ENCODE measurements at regions not wholly inside any gene's neighbourhood (a gene's known extent, or its start where the extent isn't known, plus 50 kb on each side); places are given as distances from the start of the nearest gene placed in this dataset.

- no peak for DNase-seq
- intact Hi-C loops (cut with DNase I, micrococcal nuclease) = no loop called here
- no peak for ATAC-seq
Measured at GRCh38 chr2:120620025-120620793, 115.5 kb upstream of the GLI2 start.

GRCh38 chr2:120622159-120622869, 113.4 kb upstream of the GLI2 start:
- intact Hi-C loops (cut with DNase I, micrococcal nuclease) = no loop called here
- ATAC-seq = no peak
- DNase-seq = no peak

GRCh38 chr2:120622886-120623753, 112.5 kb upstream of the GLI2 start:
- intact Hi-C loops (cut with DNase I, micrococcal nuclease) = no loop called here
- ATAC-seq (no peak), DNase-seq (no peak)

GRCh38 chr2:120624061-120624737, 111.5 kb upstream of the GLI2 start:
- intact Hi-C loops (cut with DNase I, micrococcal nuclease) = no loop called here
- ATAC-seq = no peak
- DNase-seq = no peak

- ATAC-seq = no peak
Measured at GRCh38 chr2:120624738-120625446, 110.8 kb upstream of the GLI2 start.

GRCh38 chr2:120625865-120626560, 109.7 kb upstream of the GLI2 start:
- peak; percentile 80 for ATAC-seq
- DNase-seq = peak in 1 of 2 donors; percentile 15
- intact Hi-C loops (cut with DNase I, micrococcal nuclease) = no loop called here

More at GRCh38 chr2:120624738-120625446, 110.8 kb upstream of the GLI2 start:
- intact Hi-C loops (cut with DNase I, micrococcal nuclease) = no loop called here
- no peak for DNase-seq

- DNase-seq (no peak), ATAC-seq (no peak)
- intact Hi-C loops (cut with DNase I, micrococcal nuclease) = no loop called here
Measured at GRCh38 chr2:120626566-120626965, 109.1 kb upstream of the GLI2 start.

- DNase-seq (no peak), ATAC-seq (no peak)
- intact Hi-C loops (cut with DNase I, micrococcal nuclease) = no loop called here
Measured at GRCh38 chr2:120628248-120628647, 107.4 kb upstream of the GLI2 start.

- no peak for ATAC-seq
- no peak for DNase-seq
- intact Hi-C loops (cut with DNase I, micrococcal nuclease) = no loop called here
Measured at GRCh38 chr2:120629241-120629895, 106.3 kb upstream of the GLI2 start.

- ATAC-seq (peak; percentile 71), DNase-seq (no peak)
- intact Hi-C loops (cut with DNase I, micrococcal nuclease) = no loop called here
Measured at GRCh38 chr2:120630031-120630701, 105.5 kb upstream of the GLI2 start.

GRCh38 chr2:120631236-120631635, 104.4 kb upstream of the GLI2 start:
- ATAC-seq (no peak), DNase-seq (no peak)
- intact Hi-C loops (cut with DNase I, micrococcal nuclease) = no loop called here

GRCh38 chr2:120631724-120632123, 103.9 kb upstream of the GLI2 start:
- no peak for ATAC-seq
- intact Hi-C loops (cut with DNase I, micrococcal nuclease) = no loop called here
- no peak for DNase-seq

GRCh38 chr2:120632796-120633646, 102.6 kb upstream of the GLI2 start:
- DNase-seq (no peak), ATAC-seq (no peak)
- intact Hi-C loops (cut with DNase I, micrococcal nuclease) = no loop called here

- no peak for ATAC-seq
- DNase-seq = no peak
- intact Hi-C loops (cut with DNase I, micrococcal nuclease) = no loop called here
Measured at GRCh38 chr2:120634533-120634932, 101.1 kb upstream of the GLI2 start.

- DNase-seq (no peak), ATAC-seq (no peak)
- intact Hi-C loops (cut with DNase I, micrococcal nuclease) = no loop called here
Measured at GRCh38 chr2:120635146-120635545, 100.5 kb upstream of the GLI2 start.

- intact Hi-C loops (cut with DNase I, micrococcal nuclease) = no loop called here
Measured at GRCh38 chr2:120637847-120638246, 97.8 kb upstream of the GLI2 start.

More at GRCh38 chr2:120637847-120638246, 97.8 kb upstream of the GLI2 start:
- DNase-seq (no peak), ATAC-seq (no peak)
